GM18909 (cell line): ENCODE measurements at regions not wholly inside any gene's neighbourhood (a gene's known extent, or its start where the extent isn't known, plus 50 kb on each side); places are given as distances from the start of the nearest gene placed in this dataset.

ENCODE experiments used
- ATAC-seq: cut with Tn5 transposase; IDR thresholded peaks from one replicate; pipeline ENCODE4 v1.9.1; 2021; ENCODE audit warnings: mild to moderate bottlenecking; ENCODE audit not compliant: unreplicated experiment, poor library complexity

DNA sequence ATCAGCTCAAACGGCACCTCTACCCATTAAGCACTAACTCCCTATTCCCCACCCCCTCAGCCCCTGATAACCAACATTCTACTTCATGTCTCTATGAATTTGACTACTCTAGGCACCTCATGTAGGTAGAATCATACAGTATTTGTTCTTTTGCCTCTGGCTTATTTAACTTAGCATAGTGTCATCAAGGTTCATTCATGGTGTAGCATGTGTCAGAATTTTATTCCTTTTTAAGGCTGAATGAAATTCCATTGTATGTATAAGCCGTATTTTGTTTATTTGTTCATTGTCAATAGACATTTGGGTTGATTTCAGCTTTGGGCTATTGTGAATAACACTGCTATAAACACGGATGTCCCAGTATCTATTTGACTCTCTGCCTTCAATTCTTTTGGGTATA lies 794.9 kb upstream of the SOX9 start:
- ATAC-seq = no peak

DNA sequence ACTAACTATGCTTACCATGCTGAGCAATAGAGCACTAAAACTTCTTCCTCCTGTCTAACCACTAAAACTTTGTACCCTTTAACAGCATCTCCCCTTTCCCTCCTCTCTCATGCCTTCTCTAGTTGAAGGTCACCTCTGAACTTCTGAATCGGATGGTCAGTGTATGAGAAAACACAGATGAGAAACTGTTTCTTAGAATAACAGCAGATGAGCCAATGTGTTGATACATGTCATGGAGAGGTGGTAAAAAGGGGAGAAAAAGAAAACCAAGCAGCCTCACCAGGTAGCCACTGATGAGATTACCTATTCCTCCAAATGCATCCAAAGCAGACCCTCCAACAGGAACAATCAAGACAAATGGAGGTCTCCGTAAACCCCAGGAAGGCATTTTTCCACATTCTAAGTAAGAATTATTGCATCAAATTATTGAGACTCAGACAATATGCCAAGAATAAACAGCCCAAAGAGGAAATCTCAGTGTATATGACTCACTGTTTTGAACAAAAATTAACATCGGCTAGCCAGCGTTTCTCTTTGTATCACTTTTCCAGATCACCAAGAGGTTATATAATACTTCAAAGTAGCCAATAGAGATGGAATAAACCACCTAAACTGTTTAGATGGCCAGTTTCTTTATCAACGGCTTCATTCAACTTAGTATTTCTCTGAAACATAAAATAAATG lies 793.3 kb upstream of the SOX9 start:
- ATAC-seq = no peak

DNA sequence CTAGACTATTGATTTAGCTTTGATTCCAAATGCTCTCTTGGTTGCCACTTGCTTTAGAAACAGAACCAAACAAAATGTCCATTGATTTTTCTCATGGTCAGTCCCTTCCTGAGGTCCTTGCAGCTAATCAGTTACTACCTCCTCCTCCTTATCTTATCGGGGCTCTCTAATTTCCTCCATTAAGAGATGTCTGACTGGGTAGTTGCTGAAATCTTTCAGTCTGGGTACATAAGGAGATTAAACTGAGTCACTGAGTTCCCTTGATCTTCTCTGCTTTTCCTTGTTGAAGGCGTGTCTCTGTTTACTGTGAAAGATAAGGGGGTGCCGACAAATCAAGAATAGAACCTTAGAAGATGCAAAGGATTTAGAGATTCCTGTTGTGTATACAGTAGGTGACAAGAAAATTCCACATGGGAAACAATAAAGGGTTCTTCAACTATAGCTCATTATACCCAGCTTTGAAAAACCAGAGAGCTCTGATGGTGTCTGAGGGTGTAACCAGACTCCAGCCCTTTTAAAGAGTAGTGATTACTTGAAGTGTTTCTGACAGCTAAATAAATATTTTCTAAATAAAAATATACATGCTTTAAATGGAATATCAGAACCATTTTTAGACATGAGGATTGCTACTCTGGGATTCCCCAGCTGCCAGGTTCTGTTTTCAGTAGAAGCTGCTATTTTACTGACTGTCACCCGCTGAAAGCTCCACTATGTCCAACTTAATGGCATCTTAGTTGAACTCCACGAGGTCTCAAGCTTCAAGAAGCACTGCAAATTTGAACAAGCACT lies 791.3 kb upstream of the SOX9 start:
- ATAC-seq = no peak

DNA sequence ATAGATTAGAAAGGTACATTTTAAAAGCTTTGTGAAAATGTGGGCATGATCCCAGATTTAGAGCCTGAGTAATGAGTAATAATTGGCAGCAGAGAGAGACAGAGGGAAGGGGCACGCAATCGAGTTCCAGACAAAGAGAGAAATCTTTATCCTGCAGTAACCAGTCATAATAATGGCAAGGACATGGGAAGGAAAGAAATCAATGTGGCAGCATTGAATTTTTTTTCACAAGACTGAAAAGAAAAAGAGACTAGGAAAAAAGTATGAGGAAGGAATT lies 790.8 kb upstream of the SOX9 start:
- no peak for ATAC-seq

DNA sequence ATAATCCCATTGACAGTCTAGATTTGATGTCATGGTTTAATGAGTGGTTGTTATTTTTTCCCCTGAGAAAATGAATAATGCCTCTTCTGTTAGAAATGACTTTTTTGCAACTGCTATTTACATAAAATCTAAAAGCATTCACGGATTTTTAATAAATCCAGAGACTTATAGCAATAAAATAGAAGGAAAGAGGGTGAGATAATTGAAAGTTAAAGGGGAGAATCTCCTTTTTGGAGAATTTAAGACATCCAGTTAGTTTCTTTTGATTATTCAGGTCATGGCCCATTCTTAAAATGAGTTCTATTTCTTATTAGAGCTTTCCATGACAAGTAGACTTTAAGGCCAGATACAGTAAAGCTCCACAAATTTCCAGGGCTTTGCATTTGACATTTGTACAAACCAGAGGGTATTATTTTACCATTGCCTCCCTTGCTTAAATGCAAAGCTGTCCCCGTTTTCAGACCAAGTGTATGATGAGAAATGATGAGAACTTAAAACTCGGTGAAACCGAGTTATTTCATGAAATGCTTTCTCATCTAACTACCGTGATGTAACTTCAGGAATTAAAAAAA lies 789.0 kb upstream of the SOX9 start:
- ATAC-seq = no peak

DNA sequence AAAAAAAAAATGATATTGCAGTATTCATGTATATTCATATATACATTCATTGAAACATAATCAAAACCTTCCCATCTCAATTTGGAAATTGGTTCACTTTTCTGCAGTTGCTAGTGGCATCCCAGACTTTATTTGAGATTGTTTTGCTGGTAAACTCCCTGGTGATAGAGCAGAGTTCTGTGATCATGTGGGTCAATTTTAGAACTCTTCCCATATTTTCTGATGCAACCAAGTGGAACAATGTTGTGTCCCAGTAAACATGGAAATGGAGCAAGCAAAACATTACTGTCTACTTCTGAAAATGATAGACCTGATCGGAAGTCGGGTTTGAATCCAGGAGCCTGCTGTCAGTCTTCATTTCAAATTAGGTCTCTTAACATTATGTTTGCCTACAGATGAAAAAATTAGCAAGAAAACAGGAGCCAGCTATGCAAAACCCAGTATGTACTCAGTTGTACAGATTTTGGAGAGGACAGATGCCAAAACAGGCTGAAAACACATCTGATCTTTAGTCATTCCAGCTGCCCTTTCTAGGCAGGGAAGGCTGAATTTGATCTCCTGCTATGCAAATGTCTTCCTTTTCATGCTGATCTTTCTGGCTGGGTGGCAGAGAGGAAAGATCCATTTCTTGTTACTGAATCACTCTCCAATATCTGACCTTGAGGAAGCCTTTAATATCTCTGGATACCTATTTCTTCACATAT lies 786.6 kb upstream of the SOX9 start:
- ATAC-seq = no peak

DNA sequence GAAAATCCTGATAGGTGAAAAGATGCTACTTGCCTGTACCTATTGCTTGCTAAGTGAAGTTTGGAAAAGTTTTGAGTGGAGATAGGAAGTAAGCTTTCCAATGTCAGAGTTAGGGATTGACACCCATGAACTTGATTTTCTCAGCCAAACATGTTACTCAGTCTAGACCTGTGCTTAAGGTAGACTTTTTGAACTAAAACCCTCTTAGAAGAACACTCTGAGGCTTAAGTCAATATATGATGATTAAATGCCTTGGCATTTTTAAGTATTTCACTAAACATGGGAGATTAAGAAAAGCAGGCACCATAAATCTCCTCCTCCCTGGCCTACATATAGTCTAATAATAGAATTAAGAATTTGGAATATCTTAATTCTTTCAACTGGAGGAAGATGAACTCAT lies 785.6 kb upstream of the SOX9 start:
- ATAC-seq = no peak

DNA sequence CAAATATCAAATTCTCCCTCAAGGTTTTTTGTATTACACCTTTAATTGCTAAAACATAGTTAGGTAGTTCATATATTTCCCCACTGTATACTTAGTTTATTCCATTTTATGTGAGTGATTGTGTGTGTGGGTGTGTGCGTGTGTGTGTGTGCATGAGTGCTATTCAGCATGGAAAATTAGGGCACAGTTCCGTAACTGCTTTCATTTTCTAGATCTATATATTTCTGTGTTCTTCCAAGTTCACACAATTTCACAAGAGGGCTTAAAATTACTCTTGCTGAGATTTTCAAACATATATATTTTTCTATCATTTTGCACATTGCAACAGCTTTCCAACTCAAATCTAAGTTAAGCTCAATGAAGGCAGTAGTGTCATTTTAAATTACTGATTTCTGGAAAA lies 782.9 kb upstream of the SOX9 start:
- no peak for ATAC-seq

DNA sequence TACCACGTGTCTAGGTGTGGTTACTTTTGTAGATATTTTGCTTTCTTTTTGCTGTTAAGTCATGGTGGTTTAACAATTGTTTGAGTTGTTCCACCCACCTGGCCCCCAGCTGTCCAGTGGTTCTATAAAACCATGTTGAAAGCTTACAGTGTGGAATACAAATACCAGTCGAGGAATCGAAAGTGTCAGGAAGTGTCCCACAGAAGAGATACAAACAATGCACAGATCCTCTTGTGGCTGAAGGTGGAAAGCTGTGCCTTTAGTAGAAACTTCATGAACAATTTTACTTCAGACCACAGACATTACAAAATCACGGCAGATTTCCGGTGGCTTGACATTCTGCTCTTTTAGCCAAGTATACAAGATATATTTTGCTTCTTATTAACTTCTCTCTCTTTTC lies 782.4 kb upstream of the SOX9 start:
- ATAC-seq = no peak

DNA sequence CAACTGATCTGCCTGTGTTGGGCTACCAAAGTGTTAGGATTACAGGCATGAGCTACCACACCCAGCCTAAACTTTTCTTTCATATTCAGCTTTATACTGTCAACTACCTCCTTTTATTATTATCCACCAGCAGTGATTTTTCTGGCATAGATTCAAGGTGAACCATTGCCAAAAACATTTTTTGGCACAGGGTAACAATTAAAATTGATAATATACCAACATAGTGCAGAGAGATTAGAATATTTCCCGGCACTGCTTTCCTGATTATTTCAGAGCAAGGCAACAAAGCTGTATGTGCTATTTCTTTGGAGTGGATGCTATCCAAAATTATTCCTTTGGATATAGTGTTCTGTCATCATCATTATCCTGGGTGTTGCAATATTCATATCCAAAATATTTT lies 781.6 kb upstream of the SOX9 start:
- ATAC-seq = no peak

DNA sequence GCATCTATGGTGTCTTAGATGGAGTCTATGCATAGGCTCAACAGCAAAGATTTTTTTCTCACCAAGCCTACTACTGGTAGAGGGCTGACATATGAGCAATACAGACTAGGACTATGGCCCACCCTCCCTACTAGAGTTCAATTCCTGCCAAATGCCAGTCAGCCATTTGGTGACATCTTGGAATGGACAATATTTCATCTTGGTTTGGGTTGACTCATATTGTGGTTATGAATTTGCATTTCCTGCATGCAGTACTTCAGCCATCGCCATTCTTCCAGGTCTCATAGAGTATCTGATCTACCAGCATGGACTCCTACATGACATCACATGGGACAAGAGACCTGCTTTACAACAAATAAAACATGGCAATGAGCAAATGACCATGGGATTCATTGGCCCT lies 778.1 kb upstream of the SOX9 start:
- no peak for ATAC-seq

DNA sequence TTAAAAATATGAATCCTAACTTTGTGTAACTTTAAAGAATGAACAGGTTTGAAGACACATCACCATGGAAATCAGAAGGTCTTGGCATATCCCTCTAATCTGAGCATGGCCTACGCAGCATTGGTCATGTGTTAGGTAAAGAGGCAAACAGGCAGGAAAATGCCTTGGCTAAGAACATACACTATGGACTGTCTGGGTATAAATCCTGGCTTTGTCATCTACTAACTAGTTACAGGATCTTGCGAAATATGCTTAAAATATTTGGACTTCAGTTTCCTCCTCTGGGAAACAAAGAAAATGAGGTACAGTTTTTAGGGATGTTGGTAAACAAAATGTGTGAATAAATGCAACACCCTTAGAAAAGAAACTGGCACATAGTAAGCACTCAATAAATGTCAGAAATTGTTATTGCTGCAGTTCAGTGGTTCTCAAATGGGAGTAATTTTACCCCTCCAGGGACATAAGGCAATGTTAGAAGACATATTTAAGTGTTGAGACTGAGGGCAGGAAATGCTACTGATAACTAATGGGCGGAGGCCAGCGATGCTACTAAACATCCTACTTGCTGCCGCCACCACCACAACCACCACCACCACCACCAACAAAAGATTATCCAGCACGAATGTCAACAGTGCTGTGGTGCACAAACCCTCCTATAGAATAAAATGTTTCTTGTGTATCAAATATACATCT lies 770.8 kb upstream of the SOX9 start:
- no peak for ATAC-seq

DNA sequence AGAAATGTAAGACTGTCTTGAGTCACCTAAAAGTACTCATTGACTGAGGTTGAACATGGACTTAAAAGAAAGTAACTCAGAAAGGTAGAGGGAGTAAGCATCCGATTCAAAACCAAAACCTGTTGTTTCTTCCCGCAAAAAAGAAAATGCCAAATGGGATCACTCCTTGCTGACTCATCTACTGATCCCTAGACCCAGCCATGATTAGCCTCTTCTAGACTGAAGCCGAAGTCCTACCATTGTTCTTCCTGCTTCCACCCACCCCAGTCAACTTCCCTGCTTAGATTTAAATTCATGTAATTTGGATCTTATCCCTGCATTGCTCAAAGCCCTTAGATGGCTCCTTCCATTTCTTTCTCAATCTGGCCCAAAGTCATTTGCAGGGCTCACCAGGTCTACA lies 760.5 kb upstream of the SOX9 start:
- no peak for ATAC-seq

DNA sequence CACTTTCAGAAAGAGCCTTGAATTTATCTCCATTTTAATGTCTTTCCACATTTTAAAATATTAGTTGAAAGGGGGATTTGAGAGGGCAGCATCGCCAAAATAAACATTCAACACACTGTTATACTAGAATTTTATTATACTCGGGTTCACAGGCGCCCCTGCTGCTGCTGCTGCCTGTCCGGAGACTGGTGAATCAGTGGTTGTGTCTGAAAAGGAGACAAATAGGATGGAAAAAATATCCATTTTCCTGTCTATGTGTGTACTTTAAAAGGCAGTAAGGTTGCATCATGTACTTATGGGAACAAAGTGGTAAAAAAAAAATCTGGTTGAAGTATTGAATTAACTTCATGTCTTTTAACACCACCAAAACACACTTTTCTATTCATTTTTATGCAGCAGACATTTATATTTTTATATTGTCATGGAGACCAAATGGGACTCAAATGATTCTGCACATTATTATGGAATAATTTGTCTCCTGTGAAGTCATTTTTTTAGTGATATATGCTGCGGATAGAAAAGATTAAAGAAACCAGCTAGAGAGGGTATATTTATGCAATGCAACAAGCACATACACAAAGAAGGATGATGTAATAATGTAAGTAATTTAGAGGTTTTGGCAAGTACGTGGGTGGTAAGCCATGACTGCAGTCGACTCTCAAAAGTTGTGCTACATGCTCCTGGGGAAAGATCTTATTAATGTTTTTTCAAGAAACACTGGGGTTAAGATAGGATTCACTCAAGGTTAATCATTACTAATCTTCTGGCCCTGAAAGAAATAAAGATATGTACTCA lies 759.0 kb upstream of the SOX9 start:
- ATAC-seq = no peak

DNA sequence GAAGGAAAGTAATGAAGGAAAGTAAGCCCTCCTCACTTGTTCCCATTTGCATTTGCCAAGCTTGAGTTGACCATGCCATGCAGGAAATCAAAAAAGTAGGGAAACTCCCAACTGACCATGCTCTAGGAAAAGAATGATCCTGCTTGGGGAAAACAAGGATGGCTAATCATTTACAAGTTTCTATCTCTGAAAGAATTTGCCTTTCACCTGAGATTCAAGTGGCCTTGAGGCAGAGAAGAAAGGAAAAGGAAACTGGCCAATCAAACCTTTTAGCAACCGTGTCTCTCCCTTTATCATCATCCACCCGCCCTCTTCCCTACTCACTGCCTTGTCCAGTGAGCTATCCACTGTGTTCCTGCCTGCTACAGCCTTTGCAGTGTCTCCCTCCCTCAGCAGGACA lies 757.2 kb upstream of the SOX9 start:
- ATAC-seq = no peak

DNA sequence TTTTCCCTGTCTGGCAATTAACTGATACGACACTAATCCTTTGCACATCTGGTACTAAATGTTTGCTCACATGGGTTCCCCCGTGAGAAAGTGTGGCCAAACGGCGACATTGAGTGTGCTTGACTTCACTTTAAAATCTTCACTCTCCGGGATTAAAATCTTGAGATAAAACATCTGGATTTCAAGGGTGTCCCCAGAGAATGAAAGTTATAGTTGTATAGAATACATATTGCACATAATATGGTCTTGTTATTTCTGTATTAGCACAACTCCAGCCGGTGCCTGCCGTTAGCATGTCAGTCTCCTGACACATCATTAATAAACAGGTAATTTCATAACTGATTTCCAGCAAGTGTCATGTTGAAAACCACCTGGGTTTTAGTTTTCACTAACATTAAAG lies 749.0 kb upstream of the SOX9 start:
- no peak for ATAC-seq

DNA sequence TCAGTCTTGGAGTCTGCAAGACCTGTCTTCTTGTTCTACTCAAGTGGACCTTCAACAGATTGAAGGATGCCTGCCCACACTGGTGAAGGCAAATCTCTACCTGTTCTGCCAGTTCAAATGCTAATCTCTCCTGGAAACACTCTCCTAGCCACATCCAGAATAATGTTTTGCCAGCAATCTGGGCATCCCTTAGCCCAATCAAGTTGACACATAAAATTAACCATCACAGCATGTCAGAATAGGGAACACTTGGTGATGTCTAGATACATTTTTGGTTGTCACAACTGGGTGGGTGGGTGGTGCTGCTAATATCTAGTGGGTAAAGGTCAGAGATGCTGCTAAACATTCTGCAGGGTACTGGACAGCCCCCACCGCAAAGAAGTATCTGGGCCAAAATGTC lies 744.9 kb upstream of the SOX9 start:
- no peak for ATAC-seq

DNA sequence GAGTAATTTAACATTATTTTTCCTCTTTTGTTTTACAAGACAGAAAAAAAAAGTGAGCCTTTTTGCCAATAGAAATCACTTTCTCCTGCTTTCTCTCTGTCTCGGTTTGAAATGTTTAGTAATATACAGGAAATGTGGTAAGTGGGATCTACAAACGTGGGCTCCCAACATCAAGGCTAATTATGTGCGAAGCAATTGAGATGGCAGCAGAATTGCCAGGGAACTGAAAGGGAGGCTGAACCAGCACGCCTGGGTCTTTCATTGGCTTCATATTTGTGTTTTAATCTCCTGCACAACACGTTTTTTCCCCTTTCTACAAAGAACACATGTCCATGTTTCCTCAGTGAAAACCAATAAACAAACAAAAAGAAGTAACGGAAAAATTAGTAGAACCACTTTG lies 743.9 kb upstream of the SOX9 start:
- no peak for ATAC-seq

DNA sequence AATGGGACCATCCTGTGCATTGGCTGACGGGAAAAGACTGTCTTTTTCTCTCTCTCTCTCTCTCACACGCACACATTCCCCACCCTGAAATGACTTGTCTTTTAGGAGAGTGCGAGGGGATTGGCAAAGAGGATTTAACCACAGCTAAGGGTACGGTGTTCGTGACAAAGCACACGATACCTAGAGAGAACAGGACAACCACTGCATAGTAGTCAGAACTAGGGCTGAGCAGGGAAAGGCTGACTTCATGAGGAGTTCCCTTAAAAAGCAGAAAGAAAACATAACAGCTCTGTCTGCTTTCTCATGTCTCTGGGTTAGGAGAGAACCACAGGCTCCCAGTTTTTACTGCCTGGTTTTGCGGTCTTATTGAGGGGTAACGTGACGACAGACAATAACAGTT lies 742.8 kb upstream of the SOX9 start:
- ATAC-seq = no peak

DNA sequence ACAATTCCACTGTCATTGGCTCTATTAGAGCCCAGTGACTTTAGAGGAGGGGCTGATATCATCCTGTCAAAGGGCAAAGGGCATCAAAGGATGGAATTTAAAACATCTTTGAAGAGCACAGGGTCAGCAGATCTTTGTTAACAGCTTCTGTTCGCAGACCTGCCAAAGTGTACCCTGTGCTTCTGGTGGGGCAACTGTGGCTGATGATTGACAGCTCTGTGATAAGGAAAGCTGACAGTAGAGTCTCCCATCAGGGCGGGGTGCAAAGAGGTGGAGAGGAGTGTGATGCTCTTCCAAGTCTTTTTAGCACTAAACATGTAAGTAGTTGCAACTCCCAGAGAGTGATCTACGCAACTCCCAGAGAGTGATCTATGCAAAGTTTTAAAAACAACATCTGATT lies 742.1 kb upstream of the SOX9 start:
- ATAC-seq = no peak
